Astrocyte (in vitro differentiated cells and primary cell): ENCODE measurements at regions not wholly inside any gene's neighbourhood (a gene's known extent, or its start where the extent isn't known, plus 50 kb on each side); places are given as distances from the start of the nearest gene placed in this dataset.

ENCODE experiments used
- CTCF ChIP-seq: IDR thresholded peaks from 2 replicates; pipeline ENCODE4 v1.5.1; 2011; ENCODE audit warnings: low read depth, mild to moderate bottlenecking, inconsistent platforms, low read length, moderate library complexity; ENCODE audit not compliant: insufficient read depth
- EZH2 ChIP-seq: IDR thresholded peaks from 2 replicates; pipeline ENCODE4 v1.6.1; 2012; ENCODE audit warnings: mild to moderate bottlenecking, low read length, inconsistent platforms; ENCODE audit not compliant: insufficient read depth

DNA sequence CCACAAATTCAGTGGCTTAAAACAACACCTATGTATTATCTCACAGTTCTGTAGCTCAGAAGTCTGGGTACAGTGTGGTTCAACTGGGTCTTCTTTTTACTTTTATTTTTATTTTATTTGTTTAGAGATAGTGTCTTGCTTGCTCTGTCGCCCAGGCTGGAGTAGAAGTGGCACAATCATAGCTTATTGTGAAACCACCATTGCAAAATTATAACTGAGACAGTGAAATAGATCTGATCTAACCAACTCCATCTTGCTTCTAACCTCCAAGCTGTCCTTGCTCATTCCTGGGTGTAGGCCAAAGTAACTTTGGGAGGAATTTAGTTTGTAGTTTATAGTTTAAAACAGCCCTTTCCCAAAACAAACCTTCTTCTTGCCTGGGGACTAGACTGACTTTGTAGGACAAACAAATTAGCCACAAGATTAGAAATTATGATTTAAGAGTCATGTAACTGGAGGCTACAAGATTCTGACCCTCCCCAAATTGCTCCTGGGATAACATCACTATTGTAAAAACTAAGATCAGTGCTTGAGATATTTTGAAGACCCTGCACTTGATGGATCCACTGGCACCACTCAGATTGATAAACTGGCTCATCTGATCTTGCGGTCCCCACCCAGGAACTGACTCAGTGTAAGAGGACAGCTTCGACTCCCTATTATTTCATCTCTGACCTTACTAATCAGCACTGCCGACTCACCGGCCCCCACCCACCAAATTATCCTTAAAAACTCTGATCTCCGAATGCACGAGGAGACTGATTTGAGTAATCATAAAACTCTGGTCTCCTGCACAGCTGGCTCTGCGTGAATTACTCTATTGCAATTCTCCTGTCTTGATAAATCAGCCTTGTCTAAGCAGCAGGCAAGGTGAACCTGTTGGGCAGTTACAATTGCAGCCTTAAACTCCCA is 193.4 kb upstream of the CDYL start:
- TF ChIP-seq CTCF (no peak), EZH2 (no peak)
